Testis (tissue), 2 donors: ENCODE measurements at regions not wholly inside any gene's neighbourhood (a gene's known extent, or its start where the extent isn't known, plus 50 kb on each side); places are given as distances from the start of the nearest gene placed in this dataset.

ENCODE experiments used
- DNase-seq: peaks from one replicate; pipeline ENCODE4 v3.0.0-alpha.2; 2019
- H3K27ac ChIP-seq, 2 donors: fragments of 200-600 bp; sonication (generic); one replicate each; pipeline ENCODE4 v1.5.1; 2019
- H3K27me3 ChIP-seq: fragments of 200-600 bp; sonication (generic); one replicate; pipeline ENCODE4 v1.5.1; 2019
- H3K36me3 ChIP-seq: fragments of 200-600 bp; sonication (generic); one replicate; pipeline ENCODE4 v1.5.1; 2017; ENCODE audit warnings: low read depth; ENCODE audit errors: missing control alignments
- H3K4me1 ChIP-seq: fragments of 200-600 bp; sonication (generic); one replicate; pipeline ENCODE4 v1.5.1; 2019
- H3K4me3 ChIP-seq, 2 donors: fragments of 200-600 bp; sonication (generic); one replicate each; pipeline ENCODE4 v1.5.1; 2017 to 2019
- H3K9me3 ChIP-seq: fragments of 200-600 bp; sonication (generic); one replicate; pipeline ENCODE4 v1.5.1; 2017
- POLR2A ChIP-seq: fragments of 450-650 bp; IDR thresholded peaks from one replicate; pipeline ENCODE4 v1.6.1; 2017; ENCODE audit warnings: antibody characterized with exemption, mild to moderate bottlenecking, moderate library complexity
- WGBS, 2 donors: methylation state at CpG; one replicate each; pipeline ENCODE4 v1.1.5; 2018; 5-methylcytosine and 5-hydroxymethylcytosine counted together
- intact Hi-C: fragments of 100-400 bp; cut with DNase I; formaldehyde crosslinking; loops from one replicate; pipeline ENCODE4 v1.15.1; 2023; ENCODE audit warnings: low total_unique reads
- TF ChIP-seq, protein P1 (sequence below), 3 experiments: fragments of 450-650 bp in 2 of 3; fragments of 200-600 bp in 1 of 3; sonication (generic) in 1 of 3; IDR thresholded peaks; one replicate each; pipeline ENCODE4 v1.5.1; 2016 to 2019; ENCODE audit warnings: antibody characterized with exemption in 3 of 3, mild to moderate bottlenecking in 2 of 3, moderate library complexity in 1 of 3

DNA sequence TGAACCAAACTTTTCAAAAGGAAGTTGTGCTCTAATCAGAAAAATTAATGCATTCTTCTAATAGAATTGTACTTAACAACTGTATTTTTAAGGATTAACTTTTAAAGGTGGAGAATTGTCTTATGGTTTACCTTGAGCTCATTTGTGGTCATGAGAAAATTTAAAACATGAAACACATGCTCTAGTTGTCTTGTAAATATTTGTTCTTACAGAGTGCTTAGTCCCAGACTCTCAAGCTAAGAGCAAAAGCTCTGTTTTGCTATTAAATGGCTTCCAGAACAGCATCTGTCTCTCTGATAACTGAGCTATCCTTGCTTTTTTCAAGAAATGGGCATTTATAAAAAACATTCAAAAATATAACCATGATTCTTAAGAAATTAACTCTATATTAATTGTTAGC is 512.2 kb upstream of the SYNCRIP start:
- intact Hi-C loops = no loop called here
- no peak for TF ChIP-seq POLR2A
- TF ChIP-seq, protein P1, sequence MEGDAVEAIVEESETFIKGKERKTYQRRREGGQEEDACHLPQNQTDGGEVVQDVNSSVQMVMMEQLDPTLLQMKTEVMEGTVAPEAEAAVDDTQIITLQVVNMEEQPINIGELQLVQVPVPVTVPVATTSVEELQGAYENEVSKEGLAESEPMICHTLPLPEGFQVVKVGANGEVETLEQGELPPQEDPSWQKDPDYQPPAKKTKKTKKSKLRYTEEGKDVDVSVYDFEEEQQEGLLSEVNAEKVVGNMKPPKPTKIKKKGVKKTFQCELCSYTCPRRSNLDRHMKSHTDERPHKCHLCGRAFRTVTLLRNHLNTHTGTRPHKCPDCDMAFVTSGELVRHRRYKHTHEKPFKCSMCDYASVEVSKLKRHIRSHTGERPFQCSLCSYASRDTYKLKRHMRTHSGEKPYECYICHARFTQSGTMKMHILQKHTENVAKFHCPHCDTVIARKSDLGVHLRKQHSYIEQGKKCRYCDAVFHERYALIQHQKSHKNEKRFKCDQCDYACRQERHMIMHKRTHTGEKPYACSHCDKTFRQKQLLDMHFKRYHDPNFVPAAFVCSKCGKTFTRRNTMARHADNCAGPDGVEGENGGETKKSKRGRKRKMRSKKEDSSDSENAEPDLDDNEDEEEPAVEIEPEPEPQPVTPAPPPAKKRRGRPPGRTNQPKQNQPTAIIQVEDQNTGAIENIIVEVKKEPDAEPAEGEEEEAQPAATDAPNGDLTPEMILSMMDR (IDR thresholded peaks at IDR 0.05) = no peak

DNA sequence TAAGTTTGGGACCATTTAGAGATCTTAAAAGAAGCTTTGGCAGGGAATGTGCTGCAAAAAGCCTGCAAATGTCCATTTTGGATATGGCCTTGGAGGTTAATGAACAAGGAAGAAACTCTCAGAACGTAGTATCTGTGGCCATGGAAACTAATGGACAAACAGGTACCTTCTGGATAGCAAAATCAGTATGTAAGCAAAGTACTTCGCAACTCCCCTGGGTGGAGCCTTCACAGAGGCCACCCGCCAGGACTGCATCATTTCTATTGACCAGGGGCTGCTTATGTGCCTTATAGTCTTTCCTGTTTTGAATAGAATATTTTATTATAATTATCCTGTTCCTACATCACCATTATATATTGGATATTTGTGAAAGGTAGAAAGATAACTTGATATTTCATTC is 510.8 kb upstream of the SYNCRIP start:
- 75 to 76% methylated on average over 3 of the region's 3 CpGs for WGBS, 2 donors
- intact Hi-C loops = no loop called here
- no peak for TF ChIP-seq POLR2A
- no peak overlapping the region for H3K4me3 ChIP-seq
- H3K4me1 ChIP-seq = no peaks in the 10 kb centered on the region
- no peak for DNase-seq
- H3K9me3 ChIP-seq = no peaks in the 10 kb centered on the region
- no peaks in the 10 kb centered on the region for H3K36me3 ChIP-seq
- H3K27me3 ChIP-seq = no peaks in the 10 kb centered on the region
- H3K27ac ChIP-seq = no peak overlapping the region

More for the DNA sequence above, 512.2 kb upstream of the SYNCRIP start:
- H3K9me3 ChIP-seq = no peaks in the 10 kb centered on the region
- H3K27me3 ChIP-seq = no peaks in the 10 kb centered on the region
- DNase-seq = no peak
- no peak overlapping the region for H3K4me3 ChIP-seq
- no peak overlapping the region for H3K27ac ChIP-seq
- no peaks in the 10 kb centered on the region for H3K4me1 ChIP-seq
- no peaks in the 10 kb centered on the region for H3K36me3 ChIP-seq

DNA sequence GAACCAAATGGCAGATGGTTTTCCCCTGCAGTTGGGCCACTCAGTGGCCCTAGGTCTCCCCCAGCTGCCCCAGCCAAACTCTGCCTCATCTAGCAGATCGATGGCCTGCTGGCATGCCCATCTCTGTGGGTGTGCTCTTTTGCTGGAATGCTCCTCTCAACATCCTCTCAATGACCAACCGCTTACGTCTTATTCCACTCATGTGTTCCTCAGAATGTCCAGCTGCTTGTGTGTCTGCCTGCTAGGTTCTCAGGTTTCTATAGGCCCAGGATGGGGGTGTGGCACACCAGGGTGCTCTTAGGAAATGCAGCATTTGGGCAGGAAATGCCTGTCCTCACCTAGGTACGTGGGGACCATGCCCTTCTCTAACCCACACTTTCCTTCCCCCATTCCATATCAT is 509.9 kb upstream of the SYNCRIP start:
- TF ChIP-seq POLR2A = no peak
- TF ChIP-seq, protein P1 (IDR thresholded peaks at IDR 0.05) = no peak
- H3K9me3 ChIP-seq = no peaks in the 10 kb centered on the region
- no peaks in the 10 kb centered on the region for H3K36me3 ChIP-seq
- no peak for DNase-seq
- intact Hi-C loops = no loop called here
- no peaks in the 10 kb centered on the region for H3K4me1 ChIP-seq
- no peak overlapping the region for H3K27ac ChIP-seq
- no peak overlapping the region for H3K4me3 ChIP-seq
- H3K27me3 ChIP-seq = no peaks in the 10 kb centered on the region
- 64 to 71% methylated on average over 4 of the region's 4 CpGs for WGBS, 2 donors

DNA sequence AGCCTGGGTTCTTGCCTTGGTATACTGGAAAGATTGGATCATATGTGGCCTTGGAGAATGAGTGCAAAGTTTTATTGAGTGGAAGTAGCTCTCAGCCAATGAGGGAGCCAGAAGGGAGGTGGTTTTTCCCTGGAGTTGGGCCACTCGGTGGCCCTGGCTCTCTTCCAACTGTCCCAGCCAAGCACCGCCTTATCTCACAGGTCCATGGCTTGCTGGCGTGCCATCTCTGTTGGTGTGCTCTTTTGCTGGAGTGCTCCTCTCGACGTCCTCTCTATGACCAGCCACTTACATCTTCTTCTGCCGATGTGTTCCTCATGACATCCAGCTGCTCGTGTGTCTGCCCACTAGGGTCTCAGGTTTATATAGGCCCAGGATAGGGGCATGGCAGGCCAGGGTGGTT is 505.9 kb upstream of the SYNCRIP start:
- Histone ChIP-seq H3K9me3 (no peaks in the 10 kb centered on the region), H3K27ac (no peak overlapping the region), H3K4me1 (no peaks in the 10 kb centered on the region), H3K4me3 (no peak overlapping the region), H3K36me3 (no peaks in the 10 kb centered on the region), H3K27me3 (no peaks in the 10 kb centered on the region)
- 82 to 85% methylated on average over 7 of the region's 7 CpGs for WGBS, 2 donors
- intact Hi-C loops = no loop called here
- DNase-seq = no peak
- TF ChIP-seq, protein P1 (IDR thresholded peaks at IDR 0.05) = no peak
- TF ChIP-seq POLR2A = no peak

DNA sequence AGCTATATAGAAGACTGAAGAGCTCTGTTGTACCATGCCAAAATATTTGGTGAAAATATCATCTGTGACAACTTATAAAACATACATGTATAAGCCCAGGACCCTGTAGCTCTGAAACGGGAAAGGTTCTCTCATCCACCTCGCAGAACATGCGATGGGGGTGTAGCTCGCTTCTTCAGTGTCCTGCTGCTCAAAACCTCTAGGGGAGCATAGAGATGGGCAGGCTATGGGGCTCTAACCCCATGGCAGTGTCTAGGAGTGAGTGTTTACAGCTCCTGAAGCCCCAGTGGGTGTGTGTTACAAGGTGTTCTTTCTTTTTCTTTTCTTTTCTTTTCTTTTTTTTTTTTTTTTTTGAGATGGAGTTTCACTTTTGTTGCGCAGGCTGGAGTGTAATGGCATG is 505.2 kb upstream of the SYNCRIP start:
- DNase-seq = no peak
- Histone ChIP-seq H3K9me3 (no peaks in the 10 kb centered on the region), H3K4me1 (no peaks in the 10 kb centered on the region), H3K36me3 (no peaks in the 10 kb centered on the region), H3K27ac (no peak overlapping the region), H3K27me3 (no peaks in the 10 kb centered on the region), H3K4me3 (no peak overlapping the region)
- TF ChIP-seq, protein P1 (IDR thresholded peaks at IDR 0.05) = no peak
- no peak for TF ChIP-seq POLR2A
- WGBS, 2 donors = 86 to 92% methylated on average over 5 of the region's 5 CpGs
- intact Hi-C loops = no loop called here
